HEK293 (cell line): ENCODE measurements at regions not wholly inside any gene's neighbourhood (a gene's known extent, or its start where the extent isn't known, plus 50 kb on each side); places are given as distances from the start of the nearest gene placed in this dataset.

Experiments
- CTCF ChIA-PET: fragments of 350-600 bp; formaldehyde crosslinking; extraction: SDS; loops from one replicate; lab custom pipeline; 2021; ENCODE audit warnings: antibody characterized with exemption; lab: Yijun Ruan, JAX
- POLR2A ChIA-PET: fragments of 300-600 bp; formaldehyde crosslinking; extraction: SDS; loops from one replicate; lab custom pipeline; 2020; ENCODE audit warnings: antibody characterized with exemption, inconsistent platforms; lab: Yijun Ruan, JAX
- H3K27ac ChIP-seq: fragments of 200-500 bp; sonication (Bioruptor generic); 2 replicates; pipeline ENCODE4 v1.5.1; 2014; ENCODE audit warnings: low read depth, low read length, control low read depth, inconsistent platforms; ENCODE audit errors: extremely low read depth
- H3K36me3 ChIP-seq, 2 experiments: fragments of 200-500 bp in 1 of 2; sonication (Bioruptor generic) in 1 of 2; 1 replicate in 1 of 2; 2 replicates in 1 of 2; pipeline ENCODE4 v1.5.1; 2014 to 2017; ENCODE audit warnings: inconsistent platforms in 2 of 2, low read length in 2 of 2; ENCODE audit not compliant: control insufficient read depth in 2 of 2, insufficient read depth in 1 of 2
- H3K4me1 ChIP-seq: fragments of 200-500 bp; sonication (Bioruptor generic); 2 replicates; pipeline ENCODE4 v1.5.1; 2014; ENCODE audit warnings: mild to moderate bottlenecking, low read length, inconsistent platforms; ENCODE audit not compliant: control insufficient read depth, insufficient read depth
- H3K4me3 ChIP-seq: 2 replicates; pipeline ENCODE4 v1.5.1; 2011; ENCODE audit warnings: low read depth, mild to moderate bottlenecking, control low read depth, low read length, moderate library complexity
- H3K9me3 ChIP-seq: fragments of 200-500 bp; sonication (Bioruptor generic); 2 replicates; pipeline ENCODE4 v1.5.1; 2014; ENCODE audit warnings: low read depth, low read length, inconsistent platforms; ENCODE audit not compliant: control insufficient read depth, insufficient read depth
- EGR2 ChIP-seq: fragments of 450-650 bp; formaldehyde crosslinking; IDR thresholded peaks from 2 replicates; pipeline ENCODE4 v1.5.1; 2016; ENCODE audit warnings: low read depth, missing biosample characterization, missing genetic modification characterization
- KLF16 ChIP-seq: fragments of 450-650 bp; formaldehyde crosslinking; IDR thresholded peaks from 2 replicates; pipeline ENCODE4 v1.5.1; 2017; ENCODE audit warnings: missing biosample characterization, missing genetic modification characterization
- ZFP69B ChIP-seq: fragments of 450-650 bp; formaldehyde crosslinking; IDR thresholded peaks from 2 replicates; pipeline ENCODE4 v1.5.1; 2016; ENCODE audit warnings: missing biosample characterization, missing genetic modification characterization
- ZNF10 ChIP-seq: fragments of 450-650 bp; formaldehyde crosslinking; IDR thresholded peaks from 2 replicates; pipeline ENCODE4 v1.5.1; 2017; ENCODE audit warnings: missing biosample characterization, missing genetic modification characterization
- ZNF138 ChIP-seq: fragments of 450-650 bp; formaldehyde crosslinking; IDR thresholded peaks from 2 replicates; pipeline ENCODE4 v1.5.1; 2016; ENCODE audit warnings: missing biosample characterization, missing genetic modification characterization, borderline replicate concordance
- ZNF157 ChIP-seq: fragments of 450-650 bp; formaldehyde crosslinking; IDR thresholded peaks from 2 replicates; pipeline ENCODE4 v1.5.1; 2016; ENCODE audit warnings: missing biosample characterization, missing genetic modification characterization
- ZNF24 ChIP-seq: fragments of 450-650 bp; formaldehyde crosslinking; IDR thresholded peaks from 2 replicates; pipeline ENCODE4 v1.5.1; 2016; ENCODE audit warnings: missing biosample characterization, missing genetic modification characterization
- ZNF350 ChIP-seq: fragments of 450-650 bp; formaldehyde crosslinking; IDR thresholded peaks from 2 replicates; pipeline ENCODE4 v1.5.0; 2017; ENCODE audit warnings: missing biosample characterization, mild to moderate bottlenecking, missing genetic modification characterization
- ZNF354C ChIP-seq: fragments of 450-650 bp; formaldehyde crosslinking; IDR thresholded peaks from 2 replicates; pipeline ENCODE4 v1.5.1; 2016; ENCODE audit warnings: missing biosample characterization, missing genetic modification characterization, low read depth, borderline replicate concordance
- ZNF37A ChIP-seq: fragments of 450-650 bp; IDR thresholded peaks from 2 replicates; pipeline ENCODE4 v1.5.1; 2018; ENCODE audit warnings: missing biosample characterization, missing genetic modification characterization
- ZNF391 ChIP-seq: fragments of 450-650 bp; formaldehyde crosslinking; IDR thresholded peaks from 2 replicates; pipeline ENCODE4 v1.5.1; 2016; ENCODE audit warnings: low read depth, missing biosample characterization, missing genetic modification characterization, borderline replicate concordance
- ZNF426 ChIP-seq: fragments of 450-650 bp; formaldehyde crosslinking; IDR thresholded peaks from 2 replicates; pipeline ENCODE4 v1.5.1; 2017; ENCODE audit warnings: missing biosample characterization, missing genetic modification characterization, mild to moderate bottlenecking, inconsistent platforms, moderate library complexity
- ZNF514 ChIP-seq: fragments of 450-650 bp; formaldehyde crosslinking; IDR thresholded peaks from 2 replicates; pipeline ENCODE4 v1.5.1; 2016; ENCODE audit warnings: missing biosample characterization, missing genetic modification characterization
- ZNF548 ChIP-seq: fragments of 450-650 bp; formaldehyde crosslinking; IDR thresholded peaks from 2 replicates; pipeline ENCODE4 v1.5.1; 2016; ENCODE audit warnings: missing biosample characterization, missing genetic modification characterization
- ZNF610 ChIP-seq: fragments of 450-650 bp; formaldehyde crosslinking; IDR thresholded peaks from 2 replicates; pipeline ENCODE4 v1.5.1; 2016; ENCODE audit warnings: missing biosample characterization, missing genetic modification characterization, borderline replicate concordance
- ZNF623 ChIP-seq: fragments of 450-650 bp; formaldehyde crosslinking; IDR thresholded peaks from 2 replicates; pipeline ENCODE4 v1.5.1; 2016; ENCODE audit warnings: missing biosample characterization, missing genetic modification characterization
- ZNF660 ChIP-seq: fragments of 450-650 bp; IDR thresholded peaks from 2 replicates; pipeline ENCODE4 v1.5.1; 2018; ENCODE audit warnings: missing biosample characterization, mild to moderate bottlenecking, missing genetic modification characterization
- TF ChIP-seq, protein P1 (sequence below): fragments of 450-650 bp; formaldehyde crosslinking; IDR thresholded peaks from 2 replicates; pipeline ENCODE4 v1.5.1; 2016; ENCODE audit warnings: missing biosample characterization, missing genetic modification characterization
- TF ChIP-seq, protein P2 (sequence below): fragments of 450-650 bp; formaldehyde crosslinking; IDR thresholded peaks from 2 replicates; pipeline ENCODE4 v1.5.1; 2017; ENCODE audit warnings: missing biosample characterization, missing genetic modification characterization
- TF ChIP-seq, protein P3 (sequence below): fragments of 450-650 bp; formaldehyde crosslinking; IDR thresholded peaks from 2 replicates; pipeline ENCODE4 v1.5.1; 2016; ENCODE audit warnings: missing biosample characterization, missing genetic modification characterization
- TF ChIP-seq, protein P4 (sequence below): fragments of 450-650 bp; formaldehyde crosslinking; IDR thresholded peaks from 2 replicates; pipeline ENCODE4 v1.5.1; 2017; ENCODE audit warnings: missing biosample characterization, missing genetic modification characterization
- TF ChIP-seq, protein P5 (sequence below): fragments of 450-650 bp; formaldehyde crosslinking; IDR thresholded peaks from 2 replicates; pipeline ENCODE4 v1.5.1; 2016; ENCODE audit warnings: missing biosample characterization, missing genetic modification characterization

DNA sequence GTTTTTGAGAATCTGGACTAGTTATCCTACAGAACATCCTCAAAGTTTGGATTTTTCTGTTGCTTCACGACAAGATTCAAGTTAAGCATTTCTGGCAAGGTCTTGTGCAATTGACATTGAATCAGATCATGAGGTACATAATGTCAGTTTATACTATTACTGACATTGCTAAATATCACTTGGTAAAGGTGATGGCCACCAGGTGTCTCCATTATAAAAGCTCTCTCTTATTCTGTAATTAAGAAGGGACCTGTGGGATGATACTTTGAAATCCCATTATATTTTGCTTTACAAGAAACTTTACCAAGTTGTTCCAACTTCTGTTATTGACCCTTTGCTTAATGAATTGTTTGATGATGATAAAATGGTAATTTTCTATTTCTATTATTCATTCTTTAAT is 131.0 kb upstream of the ASTN2 start:
- Histone ChIP-seq H3K27ac (no peak overlapping the region), H3K4me3 (no peak overlapping the region), H3K9me3 (no peaks in the 10 kb centered on the region), H3K4me1 (no peaks in the 10 kb centered on the region), H3K36me3 (no peaks in the 10 kb centered on the region)
- TF ChIP-seq ZNF350 = no peak
- TF ChIP-seq ZNF623 (tag by site-specific recombination) = no peak
- TF ChIP-seq ZNF610 (tag by site-specific recombination) = no peak
- ChIA-PET POLR2A (no interaction called here), CTCF (interaction anchor here (0.6 to 3.1 kb wide), 2 partner anchors 11 to 56 kb away, joined by 3 to 16 read pairs; no protein-coding TSS in a partner anchor)

DNA sequence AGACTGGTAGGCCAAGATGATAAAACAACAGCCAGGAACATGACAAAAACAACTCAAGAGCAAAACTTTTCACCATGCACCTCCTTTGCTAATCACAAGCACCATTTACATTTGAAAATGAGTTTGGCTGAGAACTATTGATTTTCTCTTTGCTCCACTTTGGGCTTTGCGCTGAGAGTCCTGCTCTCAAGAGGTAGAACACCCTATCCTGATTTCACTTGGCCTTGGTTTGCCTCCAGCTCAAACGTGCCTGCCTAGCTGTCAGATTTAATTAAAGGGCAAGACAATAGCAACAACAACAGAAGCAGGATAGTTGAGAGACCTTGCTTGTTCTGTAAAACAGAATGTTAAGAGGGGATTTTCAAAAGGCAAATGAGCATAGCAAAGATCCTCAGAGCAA is 128.2 kb upstream of the ASTN2 start:
- no peak for TF ChIP-seq ZNF24 (tag by site-specific recombination)
- TF ChIP-seq ZNF138 (tag by site-specific recombination) = no peak
- TF ChIP-seq, protein P1, sequence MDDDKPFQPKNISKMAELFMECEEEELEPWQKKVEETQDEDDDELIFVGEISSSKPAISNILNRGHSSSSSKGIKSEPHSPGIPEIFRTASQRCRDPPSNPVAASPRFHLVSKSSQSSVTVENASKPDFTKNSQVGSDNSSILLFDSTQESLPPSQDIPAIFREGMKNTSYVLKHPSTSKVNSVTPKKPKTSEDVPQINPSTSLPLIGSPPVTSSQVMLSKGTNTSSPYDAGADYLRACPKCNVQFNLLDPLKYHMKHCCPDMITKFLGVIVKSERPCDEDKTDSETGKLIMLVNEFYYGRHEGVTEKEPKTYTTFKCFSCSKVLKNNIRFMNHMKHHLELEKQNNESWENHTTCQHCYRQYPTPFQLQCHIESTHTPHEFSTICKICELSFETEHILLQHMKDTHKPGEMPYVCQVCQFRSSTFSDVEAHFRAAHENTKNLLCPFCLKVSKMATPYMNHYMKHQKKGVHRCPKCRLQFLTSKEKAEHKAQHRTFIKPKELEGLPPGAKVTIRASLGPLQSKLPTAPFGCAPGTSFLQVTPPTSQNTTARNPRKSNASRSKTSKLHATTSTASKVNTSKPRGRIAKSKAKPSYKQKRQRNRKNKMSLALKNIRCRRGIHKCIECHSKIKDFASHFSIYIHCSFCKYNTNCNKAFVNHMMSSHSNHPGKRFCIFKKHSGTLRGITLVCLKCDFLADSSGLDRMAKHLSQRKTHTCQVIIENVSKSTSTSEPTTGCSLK (tag by site-specific recombination) = no peak
- TF ChIP-seq ZNF10 (tag by site-specific recombination) = no peak
- TF ChIP-seq ZFP69B = no peak
- TF ChIP-seq, all 188 proteins: peak for 0
- ChIA-PET POLR2A (no interaction called here), CTCF (no interaction called here)
- Histone ChIP-seq H3K36me3 (no peaks in the 10 kb centered on the region), H3K9me3 (no peaks in the 10 kb centered on the region), H3K4me3 (no peak overlapping the region), H3K27ac (no peak overlapping the region), H3K4me1 (no peaks in the 10 kb centered on the region)

DNA sequence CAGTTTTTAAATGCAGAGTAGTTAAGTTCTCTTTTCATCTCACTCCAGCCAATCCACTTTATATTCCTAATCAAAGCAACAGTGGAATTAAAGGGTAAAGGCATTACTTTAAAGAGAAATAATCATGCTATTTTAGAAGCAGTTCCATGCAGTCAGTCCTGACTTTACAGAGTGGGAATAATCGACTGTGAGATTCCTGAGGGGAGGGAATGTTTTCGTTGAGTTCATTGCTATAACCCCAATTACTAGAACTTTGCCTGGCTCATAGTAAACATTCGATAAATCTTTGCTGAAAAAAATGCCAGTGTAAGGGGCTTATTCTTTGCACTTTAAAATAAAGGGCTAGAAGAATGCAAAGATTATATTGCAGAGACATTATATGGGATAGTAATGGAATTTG is 127.2 kb upstream of the ASTN2 start:
- H3K4me1 ChIP-seq = no peaks in the 10 kb centered on the region
- no peak overlapping the region for H3K27ac ChIP-seq
- no peak overlapping the region for H3K4me3 ChIP-seq
- ChIA-PET CTCF (no interaction called here), POLR2A (no interaction called here)
- no peaks in the 10 kb centered on the region for H3K9me3 ChIP-seq
- H3K36me3 ChIP-seq = no peaks in the 10 kb centered on the region
- TF ChIP-seq, protein P2, sequence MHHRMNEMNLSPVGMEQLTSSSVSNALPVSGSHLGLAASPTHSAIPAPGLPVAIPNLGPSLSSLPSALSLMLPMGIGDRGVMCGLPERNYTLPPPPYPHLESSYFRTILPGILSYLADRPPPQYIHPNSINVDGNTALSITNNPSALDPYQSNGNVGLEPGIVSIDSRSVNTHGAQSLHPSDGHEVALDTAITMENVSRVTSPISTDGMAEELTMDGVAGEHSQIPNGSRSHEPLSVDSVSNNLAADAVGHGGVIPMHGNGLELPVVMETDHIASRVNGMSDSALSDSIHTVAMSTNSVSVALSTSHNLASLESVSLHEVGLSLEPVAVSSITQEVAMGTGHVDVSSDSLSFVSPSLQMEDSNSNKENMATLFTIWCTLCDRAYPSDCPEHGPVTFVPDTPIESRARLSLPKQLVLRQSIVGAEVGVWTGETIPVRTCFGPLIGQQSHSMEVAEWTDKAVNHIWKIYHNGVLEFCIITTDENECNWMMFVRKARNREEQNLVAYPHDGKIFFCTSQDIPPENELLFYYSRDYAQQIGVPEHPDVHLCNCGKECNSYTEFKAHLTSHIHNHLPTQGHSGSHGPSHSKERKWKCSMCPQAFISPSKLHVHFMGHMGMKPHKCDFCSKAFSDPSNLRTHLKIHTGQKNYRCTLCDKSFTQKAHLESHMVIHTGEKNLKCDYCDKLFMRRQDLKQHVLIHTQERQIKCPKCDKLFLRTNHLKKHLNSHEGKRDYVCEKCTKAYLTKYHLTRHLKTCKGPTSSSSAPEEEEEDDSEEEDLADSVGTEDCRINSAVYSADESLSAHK (tag by site-specific recombination) = no peak
- TF ChIP-seq, protein P3, sequence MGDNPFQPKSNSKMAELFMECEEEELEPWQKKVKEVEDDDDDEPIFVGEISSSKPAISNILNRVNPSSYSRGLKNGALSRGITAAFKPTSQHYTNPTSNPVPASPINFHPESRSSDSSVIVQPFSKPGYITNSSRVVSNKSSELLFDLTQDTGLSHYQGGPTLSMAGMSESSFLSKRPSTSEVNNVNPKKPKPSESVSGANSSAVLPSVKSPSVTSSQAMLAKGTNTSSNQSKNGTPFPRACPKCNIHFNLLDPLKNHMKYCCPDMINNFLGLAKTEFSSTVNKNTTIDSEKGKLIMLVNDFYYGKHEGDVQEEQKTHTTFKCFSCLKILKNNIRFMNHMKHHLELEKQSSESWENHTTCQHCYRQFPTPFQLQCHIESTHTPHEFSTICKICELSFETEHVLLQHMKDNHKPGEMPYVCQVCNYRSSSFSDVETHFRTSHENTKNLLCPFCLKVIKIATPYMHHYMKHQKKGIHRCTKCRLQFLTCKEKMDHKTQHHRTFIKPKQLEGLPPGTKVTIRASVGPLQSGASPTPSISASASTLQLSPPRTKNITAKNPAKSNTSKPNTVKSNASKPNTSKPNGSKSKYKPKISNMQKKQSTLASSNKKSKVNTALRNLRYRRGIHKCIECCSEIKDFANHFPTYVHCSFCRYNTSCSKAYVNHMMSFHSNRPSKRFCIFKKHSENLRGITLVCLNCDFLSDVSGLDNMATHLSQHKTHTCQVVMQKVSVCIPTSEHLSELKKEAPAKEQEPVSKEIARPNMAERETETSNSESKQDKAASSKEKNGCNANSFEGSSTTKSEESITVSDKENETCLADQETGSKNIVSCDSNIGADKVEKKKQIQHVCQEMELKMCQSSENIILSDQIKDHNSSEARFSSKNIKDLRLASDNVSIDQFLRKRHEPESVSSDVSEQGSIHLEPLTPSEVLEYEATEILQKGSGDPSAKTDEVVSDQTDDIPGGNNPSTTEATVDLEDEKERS = no peak
- TF ChIP-seq ZNF157 (no peak), ZNF426 (no peak), ZNF514 (no peak), KLF16 (tag by site-specific recombination) (no peak), ZNF37A (tag by site-specific recombination) (no peak), ZNF354C (no peak), EGR2 (no peak), ZNF660 (tag by site-specific recombination) (no peak), ZFP69B (no peak), ZNF548 (tag by site-specific recombination) (no peak), ZNF391 (no peak), ZNF138 (tag by site-specific recombination) (no peak)
- TF ChIP-seq, protein P4, sequence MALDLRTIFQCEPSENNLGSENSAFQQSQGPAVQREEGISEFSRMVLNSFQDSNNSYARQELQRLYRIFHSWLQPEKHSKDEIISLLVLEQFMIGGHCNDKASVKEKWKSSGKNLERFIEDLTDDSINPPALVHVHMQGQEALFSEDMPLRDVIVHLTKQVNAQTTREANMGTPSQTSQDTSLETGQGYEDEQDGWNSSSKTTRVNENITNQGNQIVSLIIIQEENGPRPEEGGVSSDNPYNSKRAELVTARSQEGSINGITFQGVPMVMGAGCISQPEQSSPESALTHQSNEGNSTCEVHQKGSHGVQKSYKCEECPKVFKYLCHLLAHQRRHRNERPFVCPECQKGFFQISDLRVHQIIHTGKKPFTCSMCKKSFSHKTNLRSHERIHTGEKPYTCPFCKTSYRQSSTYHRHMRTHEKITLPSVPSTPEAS = no peak
- TF ChIP-seq, protein P5, sequence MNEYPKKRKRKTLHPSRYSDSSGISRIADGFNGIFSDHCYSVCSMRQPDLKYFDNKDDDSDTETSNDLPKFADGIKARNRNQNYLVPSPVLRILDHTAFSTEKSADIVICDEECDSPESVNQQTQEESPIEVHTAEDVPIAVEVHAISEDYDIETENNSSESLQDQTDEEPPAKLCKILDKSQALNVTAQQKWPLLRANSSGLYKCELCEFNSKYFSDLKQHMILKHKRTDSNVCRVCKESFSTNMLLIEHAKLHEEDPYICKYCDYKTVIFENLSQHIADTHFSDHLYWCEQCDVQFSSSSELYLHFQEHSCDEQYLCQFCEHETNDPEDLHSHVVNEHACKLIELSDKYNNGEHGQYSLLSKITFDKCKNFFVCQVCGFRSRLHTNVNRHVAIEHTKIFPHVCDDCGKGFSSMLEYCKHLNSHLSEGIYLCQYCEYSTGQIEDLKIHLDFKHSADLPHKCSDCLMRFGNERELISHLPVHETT = no peak
